SK-N-SH treated with all-trans-retinoic acid at 6 μM for 48 hours (cell line): ENCODE measurements at regions not wholly inside any gene's neighbourhood (a gene's known extent, or its start where the extent isn't known, plus 50 kb on each side); places are given as distances from the start of the nearest gene placed in this dataset.

ENCODE experiments used
- ATAC-seq: fragments of 200-7000 bp; cut with Tn5 transposase; 3 replicates; pipeline ENCODE4 v1.9.1; 2020; ENCODE audit warnings: mild to moderate bottlenecking, moderate library complexity
- ARNTL ChIP-seq: fragments of 450-650 bp; formaldehyde crosslinking; IDR thresholded peaks from 2 replicates; pipeline ENCODE4 v1.5.0; 2020; ENCODE audit warnings: low read depth, mild to moderate bottlenecking, moderate library complexity, borderline replicate concordance
- BACH2 ChIP-seq: fragments of 250-450 bp; sonication (Bioruptor Pico); IDR thresholded peaks from 2 replicates; pipeline ENCODE4 v1.9.0; 2021; ENCODE audit warnings: mild to moderate bottlenecking, borderline replicate concordance
- CREB5 ChIP-seq: fragments of 250-450 bp; sonication (Bioruptor Pico); IDR thresholded peaks from 2 replicates; pipeline ENCODE4 v1.5.1; 2020; ENCODE audit warnings: low read depth, mild to moderate bottlenecking, moderate library complexity
- CSDC2 ChIP-seq: fragments of 250-450 bp; sonication (Bioruptor Pico); IDR thresholded peaks from 2 replicates; pipeline ENCODE4 v1.5.0; 2020; ENCODE audit warnings: mild to moderate bottlenecking, moderate library complexity
- ESRRG ChIP-seq: fragments of 250-450 bp; sonication (Bioruptor Pico); IDR thresholded peaks from 2 replicates; pipeline ENCODE4 v1.6.1; 2021; ENCODE audit warnings: mild to moderate bottlenecking
- ISL1 ChIP-seq: fragments of 250-450 bp; sonication (Bioruptor Pico); IDR thresholded peaks from 2 replicates; pipeline ENCODE4 v2.1.2; 2022; ENCODE audit warnings: mild to moderate bottlenecking, moderate library complexity
- OSR1 ChIP-seq: fragments of 250-450 bp; sonication (Bioruptor Pico); IDR thresholded peaks from 2 replicates; pipeline ENCODE4 v1.8.0; 2022; ENCODE audit warnings: moderate library complexity, mild to moderate bottlenecking, inconsistent platforms
- PATZ1 ChIP-seq: fragments of 250-450 bp; sonication (Bioruptor Pico); IDR thresholded peaks from 2 replicates; pipeline ENCODE4 v1.8.0; 2020; ENCODE audit warnings: mild to moderate bottlenecking, moderate library complexity, borderline replicate concordance
- POU6F1 ChIP-seq: fragments of 250-450 bp; sonication (Bioruptor Pico); IDR thresholded peaks from 2 replicates; pipeline ENCODE4 v1.8.0; 2021; ENCODE audit warnings: low read depth, mild to moderate bottlenecking, moderate library complexity, borderline replicate concordance
- PPARA ChIP-seq: fragments of 250-450 bp; sonication (Bioruptor Pico); IDR thresholded peaks from 2 replicates; pipeline ENCODE4 v1.5.0; 2020; ENCODE audit warnings: mild to moderate bottlenecking, borderline replicate concordance
- RARB ChIP-seq: fragments of 250-450 bp; sonication (Bioruptor Pico); IDR thresholded peaks from 2 replicates; pipeline ENCODE4 v1.8.0; 2021; ENCODE audit warnings: mild to moderate bottlenecking, moderate library complexity
- SNAI2 ChIP-seq: fragments of 250-450 bp; sonication (Bioruptor Pico); IDR thresholded peaks from 2 replicates; pipeline ENCODE4 v1.5.0; 2020; ENCODE audit warnings: mild to moderate bottlenecking, moderate library complexity
- TCF4 ChIP-seq: fragments of 250-450 bp; sonication (Bioruptor Pico); IDR thresholded peaks from 2 replicates; pipeline ENCODE4 v1.8.0; 2021; ENCODE audit warnings: mild to moderate bottlenecking, moderate library complexity, borderline replicate concordance
- TOX ChIP-seq: fragments of 250-450 bp; sonication (Bioruptor Pico); IDR thresholded peaks from 2 replicates; pipeline ENCODE4 v1.8.0; 2021; ENCODE audit warnings: mild to moderate bottlenecking, moderate library complexity, borderline replicate concordance
- TSHZ2 ChIP-seq: fragments of 250-450 bp; sonication (Bioruptor Pico); IDR thresholded peaks from 2 replicates; pipeline ENCODE4 v1.5.0; 2020; ENCODE audit warnings: mild to moderate bottlenecking, moderate library complexity
- ZC3H10 ChIP-seq: fragments of 250-450 bp; sonication (Bioruptor Pico); IDR thresholded peaks from 2 replicates; pipeline ENCODE4 v1.5.1; 2021; ENCODE audit warnings: mild to moderate bottlenecking, moderate library complexity
- ZFP3 ChIP-seq: fragments of 250-450 bp; sonication (Bioruptor Pico); IDR thresholded peaks from 2 replicates; pipeline ENCODE4 v1.5.0; 2020; ENCODE audit warnings: mild to moderate bottlenecking, moderate library complexity
- ZNF565 ChIP-seq: fragments of 450-650 bp; formaldehyde crosslinking; conservative IDR thresholded peaks from 2 replicates; pipeline ENCODE4 v1.5.0; 2020; ENCODE audit warnings: low read depth, mild to moderate bottlenecking, moderate library complexity
- ZNF70 ChIP-seq: fragments of 450-650 bp; formaldehyde crosslinking; IDR thresholded peaks from 2 replicates; pipeline ENCODE4 v1.5.0; 2020; ENCODE audit warnings: mild to moderate bottlenecking, moderate library complexity

- no peak for TF ChIP-seq OSR1
- TF ChIP-seq ARNTL (CRISPR knock-in tag) = no peak
- no peak for TF ChIP-seq BACH2 (CRISPR knock-in tag)
- no peak for TF ChIP-seq SNAI2
- TF ChIP-seq POU6F1 (CRISPR knock-in tag) = no peak
- TF ChIP-seq ISL1 = no peak
- TF ChIP-seq ZNF70 (CRISPR knock-in tag) = no peak
- TF ChIP-seq RARB (CRISPR knock-in tag) = no peak
- no peak for TF ChIP-seq TOX (CRISPR knock-in tag)
- TF ChIP-seq TSHZ2 (CRISPR knock-in tag) = no peak
- TF ChIP-seq ESRRG (CRISPR knock-in tag) = no peak
- no peak for ATAC-seq
These were observed 63.8 kb upstream of the DAPK1 start for GRCh38 chr9:87433853-87434252.

GRCh38 chr9:87434366-87434765 lies 63.3 kb upstream of the DAPK1 start:
- TF ChIP-seq CREB5 (CRISPR knock-in tag) (no peak), ESRRG (CRISPR knock-in tag) (no peak), PPARA (CRISPR knock-in tag) (no peak), ZC3H10 (CRISPR knock-in tag) (no peak), CSDC2 (CRISPR knock-in tag) (no peak), PATZ1 (CRISPR knock-in tag) (no peak), ZNF565 (no peak), TOX (CRISPR knock-in tag) (no peak), TSHZ2 (CRISPR knock-in tag) (no peak), SNAI2 (no peak), ZNF70 (CRISPR knock-in tag) (no peak), TCF4 (no peak), ZFP3 (no peak), RARB (CRISPR knock-in tag) (no peak)
- TF ChIP-seq, all 23 proteins: peak for 0
- ATAC-seq = no peak

- ATAC-seq = no peak
- TF ChIP-seq TCF4 = no peak
- no peak for TF ChIP-seq ZNF565
- no peak for TF ChIP-seq ISL1
- TF ChIP-seq TSHZ2 (CRISPR knock-in tag) = no peak
- TF ChIP-seq PATZ1 (CRISPR knock-in tag) = no peak
- no peak for TF ChIP-seq OSR1
- no peak for TF ChIP-seq POU6F1 (CRISPR knock-in tag)
These were observed 62.3 kb upstream of the DAPK1 start for GRCh38 chr9:87435189-87435880.
